NCI-H774 (cell line): ENCODE measurements at regions not wholly inside any gene's neighbourhood (a gene's known extent, or its start where the extent isn't known, plus 50 kb on each side); places are given as distances from the start of the nearest gene placed in this dataset.

Source experiments
- DNase-seq: peaks from one replicate; lab custom pipeline; 2025; lab: John Stamatoyannopoulos, UW

- DNase-seq = no peak
Measured at GRCh38 chr6:41429506-41430504, 94.4 kb downstream of the NCR2 start.

- no peak for DNase-seq
Measured at GRCh38 chr6:41430875-41431274, 95.5 kb downstream of the NCR2 start.

GRCh38 chr6:41432280-41432679, 96.9 kb downstream of the NCR2 start:
- DNase-seq = no peak

GRCh38 chr6:41434803-41435481, 99.5 kb downstream of the NCR2 start:
- no peak for DNase-seq

GRCh38 chr6:41437604-41438003, 102.2 kb downstream of the NCR2 start:
- DNase-seq = no peak

- DNase-seq = no peak
Measured at GRCh38 chr6:41438746-41439145, 103.3 kb downstream of the NCR2 start.

GRCh38 chr6:41439524-41440418, 104.4 kb downstream of the NCR2 start:
- no peak for DNase-seq

GRCh38 chr6:41440958-41441357, 105.2 kb upstream of the FOXP4 start:
- no peak for DNase-seq

GRCh38 chr6:41441598-41442351, 104.4 kb upstream of the FOXP4 start:
- no peak for DNase-seq

- no peak for DNase-seq
Measured at GRCh38 chr6:41442352-41442672, 103.9 kb upstream of the FOXP4 start.

GRCh38 chr6:41442800-41443501, 103.2 kb upstream of the FOXP4 start:
- no peak for DNase-seq

GRCh38 chr6:41443616-41444525, 102.3 kb upstream of the FOXP4 start:
- no peak for DNase-seq

- DNase-seq = no peak
Measured at GRCh38 chr6:41445261-41445660, 100.9 kb upstream of the FOXP4 start.

GRCh38 chr6:41446132-41446531, 100.0 kb upstream of the FOXP4 start:
- DNase-seq = no peak

- DNase-seq = no peak
Measured at GRCh38 chr6:41446907-41447545, 99.2 kb upstream of the FOXP4 start.

- DNase-seq = no peak
Measured at GRCh38 chr6:41448256-41448655, 97.9 kb upstream of the FOXP4 start.

- DNase-seq = no peak
Measured at GRCh38 chr6:41449399-41450245, 96.6 kb upstream of the FOXP4 start.

- DNase-seq = no peak
Measured at GRCh38 chr6:41450581-41450980, 95.6 kb upstream of the FOXP4 start.
